GM18505 (cell line): ENCODE measurements at regions not wholly inside any gene's neighbourhood (a gene's known extent, or its start where the extent isn't known, plus 50 kb on each side); places are given as distances from the start of the nearest gene placed in this dataset.
"Not testable (repeated sequence)": the region's sequence is repeated elsewhere in the genome, so short reads cannot be mapped to it uniquely, and the experiment has no call there.

Experiments
- ATAC-seq: cut with Tn5 transposase; IDR thresholded peaks from one replicate; pipeline ENCODE4 v1.9.1; 2021; ENCODE audit not compliant: unreplicated experiment
- POLR2A ChIP-seq: IDR thresholded peaks from 4 replicates; pipeline ENCODE4 v1.6.1; 2011; ENCODE audit warnings: borderline replicate concordance; ENCODE audit not compliant: insufficient read depth, insufficient read length; ENCODE audit errors: extremely low read depth

DNA sequence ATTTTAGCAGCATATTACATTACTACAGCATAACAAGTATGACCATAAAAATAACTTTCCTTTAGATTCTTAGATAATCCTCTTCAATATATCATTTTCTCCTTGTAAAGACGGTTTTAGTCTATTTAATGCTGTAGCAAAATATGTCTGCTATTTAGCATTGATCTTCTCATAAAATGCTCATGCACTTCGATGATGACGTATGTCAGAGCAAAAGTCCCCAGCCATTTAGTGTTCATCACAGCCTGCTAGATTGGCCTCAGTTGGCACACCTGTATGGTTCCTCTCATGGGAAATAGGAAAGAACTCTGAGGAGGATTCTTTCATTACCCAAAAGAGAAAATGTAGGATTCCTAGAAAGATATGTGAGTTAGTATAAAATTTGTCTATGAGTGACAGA lies 232.2 kb downstream of the MAP2K6 start:
- ATAC-seq, result no peak
- TF ChIP-seq POLR2A, result no peak

DNA sequence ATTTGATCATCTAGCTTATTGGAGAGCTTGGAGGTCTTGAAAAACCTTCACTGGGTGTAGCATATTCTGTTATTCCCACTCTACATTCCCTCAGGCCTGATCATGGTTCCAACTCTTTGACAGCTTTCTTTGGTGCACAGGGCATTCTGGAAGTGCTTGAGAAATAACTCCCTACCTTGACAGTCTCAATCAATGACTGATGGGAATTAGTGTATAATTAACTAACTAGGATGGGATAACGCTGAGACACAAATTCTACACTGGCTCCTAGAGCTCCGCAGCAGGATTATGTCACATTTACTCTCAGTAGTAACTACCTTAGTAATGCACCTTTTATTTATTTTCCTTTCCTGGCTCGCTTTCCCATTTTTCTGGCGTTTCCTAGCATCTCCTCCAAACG lies 236.4 kb downstream of the MAP2K6 start:
- no peak for ATAC-seq
- no peak for TF ChIP-seq POLR2A

- TF ChIP-seq POLR2A, result no peak
- no peak for ATAC-seq
Measured at GRCh38 chr17:69651921-69652320, 237.4 kb downstream of the MAP2K6 start.

DNA sequence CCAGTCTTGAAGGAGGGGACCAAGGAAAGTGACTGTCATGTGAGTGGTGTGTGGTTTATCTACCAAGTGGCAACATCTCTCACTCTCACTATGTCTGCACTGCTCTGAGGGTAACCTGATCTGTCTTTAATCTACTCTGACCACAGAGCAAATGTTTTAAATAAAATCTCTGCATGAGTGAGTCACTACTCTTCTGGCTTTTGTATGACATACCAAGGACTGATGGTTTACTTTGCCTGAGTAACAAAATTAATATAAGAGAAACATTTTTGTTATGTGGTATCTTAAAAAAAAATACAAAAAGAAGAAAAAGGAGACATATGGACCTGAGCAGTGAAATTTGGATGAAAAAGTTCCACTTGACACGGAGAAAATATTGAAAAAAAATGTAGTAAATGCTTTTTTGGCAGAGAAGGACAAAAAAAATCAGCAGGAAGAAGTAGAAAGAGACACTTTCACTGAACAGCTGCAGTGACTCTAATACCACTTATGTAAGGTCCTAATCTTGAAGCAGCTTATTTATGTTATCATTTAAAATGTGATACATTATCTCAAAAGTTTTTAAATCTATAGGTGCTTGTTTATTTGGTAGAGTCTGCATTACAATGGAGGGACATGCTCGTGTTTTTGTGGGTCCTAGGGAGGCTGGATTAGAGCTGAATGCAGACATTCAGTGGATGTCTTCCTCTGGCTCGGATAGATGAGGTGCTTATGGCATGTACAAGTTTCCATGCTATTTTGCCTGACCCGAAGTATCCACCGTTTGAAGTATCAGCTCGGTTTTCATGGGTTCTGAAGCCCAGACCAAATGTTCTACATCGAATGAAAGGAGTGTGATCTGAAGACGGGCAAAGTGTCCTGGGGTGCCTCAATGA lies 240.7 kb downstream of the MAP2K6 start:
- no peak for TF ChIP-seq POLR2A
- ATAC-seq, result no peak

GRCh38 chr17:69655902-69656301 lies 241.4 kb downstream of the MAP2K6 start:
- no peak for ATAC-seq
- TF ChIP-seq POLR2A, result no peak

DNA sequence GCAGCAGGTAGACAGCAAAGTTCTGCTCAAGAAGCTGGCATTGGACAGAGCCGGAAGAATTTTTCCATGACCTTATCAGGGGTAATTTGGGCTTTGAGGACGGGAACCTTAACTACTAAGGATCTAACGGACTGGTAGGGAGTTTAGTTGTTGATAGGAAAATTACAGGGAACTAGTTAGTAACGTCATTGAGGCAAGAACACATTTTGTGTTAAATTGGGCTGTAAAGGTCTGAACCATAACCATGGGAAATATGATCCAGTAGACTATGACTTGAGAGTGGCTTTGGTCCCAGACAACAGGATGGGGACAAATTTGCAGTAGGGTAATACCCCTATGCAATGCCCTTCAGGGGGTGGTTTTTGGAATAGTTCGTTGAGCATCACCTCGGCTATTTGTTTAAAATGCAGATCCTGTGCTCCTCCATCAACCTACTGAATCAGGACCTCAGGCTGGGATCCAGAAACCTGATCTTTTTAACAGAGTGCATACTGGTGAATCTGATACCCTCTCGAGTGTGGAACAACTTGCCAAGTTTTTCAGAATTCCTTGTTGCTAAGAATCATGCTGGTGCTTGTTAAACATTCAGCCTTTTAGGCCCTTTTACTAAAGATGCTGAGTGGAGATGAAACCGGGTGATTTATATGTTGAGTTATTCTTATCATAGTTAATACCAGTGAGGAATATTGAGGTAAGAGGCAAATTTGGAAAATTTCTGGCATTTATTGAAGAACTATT lies 255.1 kb downstream of the MAP2K6 start:
- no peak for TF ChIP-seq POLR2A
- no peak for ATAC-seq

DNA sequence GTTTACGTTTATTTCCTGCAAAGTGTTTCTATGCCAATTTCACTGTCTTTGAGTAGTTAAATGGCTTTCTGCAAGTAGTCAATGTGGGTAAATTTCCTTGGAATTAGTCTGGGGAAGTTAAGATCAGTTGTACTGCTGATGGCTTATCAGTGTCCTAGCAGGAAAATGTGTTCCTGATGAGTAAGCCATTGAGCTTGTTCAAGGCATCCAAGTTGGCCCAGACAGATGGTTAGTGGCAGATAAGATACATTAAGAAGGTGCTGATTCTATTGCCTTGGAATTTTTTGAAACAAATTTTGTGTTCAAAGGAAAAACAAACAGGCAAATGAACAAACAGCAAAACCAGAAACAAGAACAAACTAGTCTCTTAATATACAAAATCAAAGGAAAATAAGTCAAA lies 258.4 kb downstream of the MAP2K6 start:
- TF ChIP-seq POLR2A, result no peak
- ATAC-seq, result no peak

DNA sequence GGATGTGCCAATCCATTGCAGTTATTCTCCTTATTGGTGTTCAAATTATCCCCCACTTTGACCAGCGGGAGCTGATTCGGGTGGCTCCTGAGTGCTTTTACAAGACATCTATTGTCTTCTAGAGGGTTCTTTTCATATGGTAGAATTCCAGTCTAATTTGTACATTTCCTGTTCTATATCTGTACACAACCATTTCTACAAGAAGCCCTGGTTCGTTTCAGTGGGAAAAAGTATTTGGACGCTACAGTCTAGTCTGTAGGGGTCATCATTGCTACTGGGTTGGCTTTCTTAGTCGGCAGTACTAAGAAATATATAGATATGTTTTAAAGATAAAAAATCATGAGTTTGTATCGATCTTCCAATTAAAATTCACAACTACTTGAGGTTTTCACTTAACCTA lies 262.6 kb downstream of the MAP2K6 start:
- TF ChIP-seq POLR2A, result no peak
- no peak for ATAC-seq

GRCh38 chr17:69678206-69678605 lies 263.7 kb downstream of the MAP2K6 start:
- TF ChIP-seq POLR2A, result no peak
- no peak for ATAC-seq

DNA sequence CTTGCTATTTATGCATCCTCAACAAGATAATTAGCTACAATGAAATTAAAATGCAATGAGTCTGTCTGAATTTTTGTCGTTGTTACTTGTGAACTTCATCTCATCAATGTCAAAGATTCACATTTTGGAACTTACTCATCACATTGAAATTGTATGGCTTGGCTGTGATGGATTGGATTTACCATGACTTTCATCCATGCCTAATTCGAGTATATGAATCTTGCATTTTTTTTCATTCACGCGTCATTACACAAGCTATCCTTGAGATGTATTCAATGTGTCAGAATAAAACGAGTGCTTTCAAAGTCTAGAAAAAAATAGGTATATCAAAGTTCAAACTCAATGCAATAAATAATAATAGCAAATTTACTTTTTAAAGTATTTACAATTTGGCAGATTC lies 265.3 kb downstream of the MAP2K6 start:
- ATAC-seq, result no peak
- no peak for TF ChIP-seq POLR2A

DNA sequence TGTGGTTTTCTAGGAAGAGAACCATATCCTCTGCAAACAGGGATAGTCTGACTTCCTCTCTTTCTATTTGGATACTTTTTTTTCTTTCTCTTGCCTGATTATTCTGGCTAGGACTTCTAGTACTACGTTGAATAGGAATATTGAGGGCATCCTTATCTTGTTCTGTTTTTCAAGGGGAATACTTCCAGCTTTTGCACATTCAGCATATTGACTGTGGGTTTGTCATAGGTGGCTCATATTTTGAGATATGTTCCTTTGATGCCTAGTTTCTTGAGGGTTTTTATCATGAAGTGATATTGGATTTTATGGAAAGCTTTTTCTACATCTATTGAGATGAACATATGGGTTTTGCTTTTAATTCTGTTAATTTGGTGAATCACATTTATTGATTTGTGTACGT lies 269.8 kb downstream of the MAP2K6 start:
- ATAC-seq, result no peak
- TF ChIP-seq POLR2A, result no peak

- not testable (repeated sequence) for ATAC-seq
Measured at GRCh38 chr17:69685150-69685549, 270.7 kb downstream of the MAP2K6 start.

GRCh38 chr17:69690531-69690930 lies 276.0 kb downstream of the MAP2K6 start:
- TF ChIP-seq POLR2A, result no peak
- no peak for ATAC-seq

- no peak for ATAC-seq
- TF ChIP-seq POLR2A, result no peak
Measured at GRCh38 chr17:69692171-69692570, 277.7 kb downstream of the MAP2K6 start.
